ENCODE measurements at regions not wholly inside any gene's neighbourhood (a gene's known extent, or its start where the extent isn't known, plus 50 kb on each side); places are given as distances from the start of the nearest gene placed in this dataset.

- TF ChIP-seq, protein P1, sequence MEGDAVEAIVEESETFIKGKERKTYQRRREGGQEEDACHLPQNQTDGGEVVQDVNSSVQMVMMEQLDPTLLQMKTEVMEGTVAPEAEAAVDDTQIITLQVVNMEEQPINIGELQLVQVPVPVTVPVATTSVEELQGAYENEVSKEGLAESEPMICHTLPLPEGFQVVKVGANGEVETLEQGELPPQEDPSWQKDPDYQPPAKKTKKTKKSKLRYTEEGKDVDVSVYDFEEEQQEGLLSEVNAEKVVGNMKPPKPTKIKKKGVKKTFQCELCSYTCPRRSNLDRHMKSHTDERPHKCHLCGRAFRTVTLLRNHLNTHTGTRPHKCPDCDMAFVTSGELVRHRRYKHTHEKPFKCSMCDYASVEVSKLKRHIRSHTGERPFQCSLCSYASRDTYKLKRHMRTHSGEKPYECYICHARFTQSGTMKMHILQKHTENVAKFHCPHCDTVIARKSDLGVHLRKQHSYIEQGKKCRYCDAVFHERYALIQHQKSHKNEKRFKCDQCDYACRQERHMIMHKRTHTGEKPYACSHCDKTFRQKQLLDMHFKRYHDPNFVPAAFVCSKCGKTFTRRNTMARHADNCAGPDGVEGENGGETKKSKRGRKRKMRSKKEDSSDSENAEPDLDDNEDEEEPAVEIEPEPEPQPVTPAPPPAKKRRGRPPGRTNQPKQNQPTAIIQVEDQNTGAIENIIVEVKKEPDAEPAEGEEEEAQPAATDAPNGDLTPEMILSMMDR (conservative IDR thresholded peaks at IDR 0.05 in 1 of 2, IDR thresholded peaks at IDR 0.05 in 1 of 2; ENCODE audit: low read depth in 1 of 2, low read length in 2 of 2) = no peak
- TF ChIP-seq EZH2 (IDR thresholded peaks at IDR 0.05; ENCODE audit: low read length, missing control alignments) = no peak
Observed at GRCh38 chr12:62168411-62168810, 91.8 kb upstream of the USP15 start.

All from fibroblast of lung (primary cell).